ENCODE measurements at regions not wholly inside any gene's neighbourhood (a gene's known extent, or its start where the extent isn't known, plus 50 kb on each side); places are given as distances from the start of the nearest gene placed in this dataset.
"Not testable (repeated sequence)": the region's sequence is repeated elsewhere in the genome, so short reads cannot be mapped to it uniquely, and the experiment has no call there.

- no peak for DNase-seq
- peaks cover 0 to 4% (median 0%) of the 10 kb centered on the region in 3 donors for H3K27me3 Mint-ChIP-seq (ENCODE audit: low read depth in 3 of 3)
- H3K36me3 Mint-ChIP-seq: peaks cover 0 to 3% (median 0%) of the 10 kb centered on the region in 3 donors
- no peak overlapping the region for H3K4me3 Mint-ChIP-seq
- H3K27ac Mint-ChIP-seq: no peak overlapping the region
- H3K9me3 Mint-ChIP-seq: peaks cover 0 to 7% (median 4%) of the 10 kb centered on the region in 6 donors
- peaks cover 0 to 6% of the 10 kb centered on the region in 2 donors for H3K4me1 Mint-ChIP-seq
Measured at GRCh38 chr5:53733853-53734252, 173.4 kb downstream of the NDUFS4 start.

- H3K9me3 Mint-ChIP-seq: peaks cover 5 to 26% (median 9%) of the 10 kb centered on the region in 6 donors
Measured at GRCh38 chr5:53738105-53738504, 177.7 kb downstream of the NDUFS4 start.

GRCh38 chr5:53739111-53739510 lies 178.7 kb downstream of the NDUFS4 start:
- H3K9me3 Mint-ChIP-seq: peaks cover 6 to 26% (median 9%) of the 10 kb centered on the region in 6 donors
- H3K27ac Mint-ChIP-seq: no peak overlapping the region

More at GRCh38 chr5:53738105-53738504, 177.7 kb downstream of the NDUFS4 start:
- no peak for DNase-seq
- H3K27ac Mint-ChIP-seq: no peak overlapping the region
- no peak overlapping the region for H3K4me3 Mint-ChIP-seq
- H3K36me3 Mint-ChIP-seq: peaks cover 0 to 3% (median 0%) of the 10 kb centered on the region in 3 donors
- H3K27me3 Mint-ChIP-seq (ENCODE audit: low read depth in 3 of 3): peaks cover 0 to 4% (median 0%) of the 10 kb centered on the region in 3 donors
- no peaks in the 10 kb centered on the region for H3K4me1 Mint-ChIP-seq

GRCh38 chr5:53749621-53750020 lies 189.2 kb downstream of the NDUFS4 start:
- no peak for DNase-seq
- H3K9me3 Mint-ChIP-seq: peaks cover 24 to 53% (median 35%) of the 10 kb centered on the region in 6 donors
- H3K27ac Mint-ChIP-seq: no peak overlapping the region
- no peak overlapping the region for H3K4me3 Mint-ChIP-seq
- H3K27me3 Mint-ChIP-seq (ENCODE audit: low read depth in 3 of 3): peaks cover 0 to 1% (median 1%) of the 10 kb centered on the region in 3 donors
- H3K4me1 Mint-ChIP-seq: no peaks in the 10 kb centered on the region
- peaks cover 0 to 8% (median 3%) of the 10 kb centered on the region in 3 donors for H3K36me3 Mint-ChIP-seq

More at GRCh38 chr5:53739111-53739510, 178.7 kb downstream of the NDUFS4 start:
- DNase-seq: no peak
- Mint-ChIP-seq H3K36me3 (peaks cover 0 to 3% (median 0%) of the 10 kb centered on the region in 3 donors), H3K4me1 (no peaks in the 10 kb centered on the region), H3K4me3 (no peak overlapping the region), H3K27me3 (ENCODE audit: low read depth in 3 of 3) (peaks cover 0 to 4% (median 3%) of the 10 kb centered on the region in 3 donors)

GRCh38 chr5:53752282-53752681 lies 191.8 kb downstream of the NDUFS4 start:
- DNase-seq; H3K27me3 Mint-ChIP-seq (ENCODE audit: low read depth in 3 of 3); H3K27ac Mint-ChIP-seq; H3K36me3 Mint-ChIP-seq; H3K4me1 Mint-ChIP-seq; H3K4me3 Mint-ChIP-seq: not testable (repeated sequence)
- H3K9me3 Mint-ChIP-seq: peaks cover 24 to 49% (median 36%) of the 10 kb centered on the region in 6 donors

GRCh38 chr5:53766673-53767072 lies 206.2 kb downstream of the NDUFS4 start:
- Mint-ChIP-seq H3K9me3 (peaks cover 0 to 13% (median under 1%) of the 10 kb centered on the region in 6 donors), H3K4me1 (no peaks in the 10 kb centered on the region), H3K4me3 (no peak overlapping the region), H3K27me3 (ENCODE audit: low read depth in 3 of 3) (peaks cover 1 to 7% (median 3%) of the 10 kb centered on the region in 3 donors), H3K27ac (no peak overlapping the region), H3K36me3 (no peaks in the 10 kb centered on the region)
- DNase-seq: no peak

- DNase-seq: no peak
- H3K9me3 Mint-ChIP-seq: peaks cover 0 to 4% (median 0%) of the 10 kb centered on the region in 6 donors
Measured at GRCh38 chr5:53777864-53778618, 217.6 kb downstream of the NDUFS4 start.

GRCh38 chr5:53779541-53779981 lies 219.1 kb downstream of the NDUFS4 start:
- H3K4me1 Mint-ChIP-seq: no peaks in the 10 kb centered on the region
- H3K27ac Mint-ChIP-seq: no peak overlapping the region
- no peak for DNase-seq
- peaks cover 0 to 3% (median 0%) of the 10 kb centered on the region in 6 donors for H3K9me3 Mint-ChIP-seq
- no peaks in the 10 kb centered on the region for H3K36me3 Mint-ChIP-seq
- H3K27me3 Mint-ChIP-seq (ENCODE audit: low read depth in 3 of 3): peaks cover 0 to 7% (median 0%) of the 10 kb centered on the region in 3 donors
- H3K4me3 Mint-ChIP-seq: no peak overlapping the region

More at GRCh38 chr5:53777864-53778618, 217.6 kb downstream of the NDUFS4 start:
- Mint-ChIP-seq H3K36me3 (no peaks in the 10 kb centered on the region), H3K27ac (no peak overlapping the region), H3K4me1 (no peaks in the 10 kb centered on the region), H3K4me3 (no peak overlapping the region), H3K27me3 (ENCODE audit: low read depth in 3 of 3) (no peaks in the 10 kb centered on the region)

GRCh38 chr5:53782620-53783019 lies 222.2 kb downstream of the NDUFS4 start:
- Mint-ChIP-seq H3K36me3 (no peaks in the 10 kb centered on the region), H3K4me1 (no peaks in the 10 kb centered on the region), H3K27ac (no peak overlapping the region), H3K27me3 (ENCODE audit: low read depth in 3 of 3) (peaks cover 2 to 11% (median 2%) of the 10 kb centered on the region in 3 donors), H3K9me3 (peaks cover 0 to 3% (median 0%) of the 10 kb centered on the region in 6 donors), H3K4me3 (no peak overlapping the region)
- DNase-seq: no peak

- Mint-ChIP-seq H3K4me1 (no peaks in the 10 kb centered on the region), H3K27me3 (ENCODE audit: low read depth in 3 of 3) (peaks cover 2 to 11% (median 2%) of the 10 kb centered on the region in 3 donors), H3K9me3 (peaks cover 0 to 5% (median 0%) of the 10 kb centered on the region in 6 donors), H3K36me3 (peaks cover 0 to 4% (median 0%) of the 10 kb centered on the region in 3 donors), H3K4me3 (no peak overlapping the region), H3K27ac (no peak overlapping the region)
- DNase-seq: no peak
Measured at GRCh38 chr5:53783624-53784228, 223.3 kb downstream of the NDUFS4 start.

GRCh38 chr5:53784596-53784995 lies 224.2 kb downstream of the NDUFS4 start:
- no peak overlapping the region for H3K27ac Mint-ChIP-seq
- peaks cover 0 to 5% (median 0%) of the 10 kb centered on the region in 6 donors for H3K9me3 Mint-ChIP-seq
- H3K4me1 Mint-ChIP-seq: no peaks in the 10 kb centered on the region
- no peak for DNase-seq
- H3K4me3 Mint-ChIP-seq: no peak overlapping the region
- peaks cover 0 to 4% (median 0%) of the 10 kb centered on the region in 3 donors for H3K36me3 Mint-ChIP-seq
- H3K27me3 Mint-ChIP-seq (ENCODE audit: low read depth in 3 of 3): peaks cover 2 to 11% (median 2%) of the 10 kb centered on the region in 3 donors

GRCh38 chr5:53785924-53786323 lies 225.5 kb downstream of the NDUFS4 start:
- no peaks in the 10 kb centered on the region for H3K4me1 Mint-ChIP-seq
- no peak overlapping the region for H3K4me3 Mint-ChIP-seq
- peaks cover 2 to 13% (median 2%) of the 10 kb centered on the region in 3 donors for H3K27me3 Mint-ChIP-seq (ENCODE audit: low read depth in 3 of 3)
- H3K9me3 Mint-ChIP-seq: peaks cover 0 to 5% (median 0%) of the 10 kb centered on the region in 6 donors
- no peak overlapping the region for H3K27ac Mint-ChIP-seq
- no peak for DNase-seq
- peaks cover 0 to 4% (median 0%) of the 10 kb centered on the region in 3 donors for H3K36me3 Mint-ChIP-seq

- Mint-ChIP-seq H3K27me3 (ENCODE audit: low read depth in 3 of 3) (peaks cover 2 to 6% (median 2%) of the 10 kb centered on the region in 3 donors), H3K9me3 (peaks cover 0 to 5% (median 0%) of the 10 kb centered on the region in 6 donors), H3K27ac (no peak overlapping the region), H3K4me1 (no peaks in the 10 kb centered on the region), H3K36me3 (peaks cover 0 to 4% (median 0%) of the 10 kb centered on the region in 3 donors), H3K4me3 (no peak overlapping the region)
- no peak for DNase-seq
Measured at GRCh38 chr5:53790026-53790425, 229.6 kb downstream of the NDUFS4 start.

- Mint-ChIP-seq H3K4me3 (no peak overlapping the region), H3K27ac (no peak overlapping the region), H3K27me3 (ENCODE audit: low read depth in 3 of 3) (peaks cover 0 to 2% (median 0%) of the 10 kb centered on the region in 3 donors), H3K4me1 (no peaks in the 10 kb centered on the region), H3K9me3 (peaks cover 0 to 5% (median 0%) of the 10 kb centered on the region in 6 donors), H3K36me3 (peaks cover 0 to 4% (median 0%) of the 10 kb centered on the region in 3 donors)
- DNase-seq: no peak
Measured at GRCh38 chr5:53792338-53792737, 231.9 kb downstream of the NDUFS4 start.
